ENCODE measurements at regions not wholly inside any gene's neighbourhood (a gene's known extent, or its start where the extent isn't known, plus 50 kb on each side); places are given as distances from the start of the nearest gene placed in this dataset.
"Not testable (repeated sequence)": the region's sequence is repeated elsewhere in the genome, so short reads cannot be mapped to it uniquely, and the experiment has no call there.

DNA sequence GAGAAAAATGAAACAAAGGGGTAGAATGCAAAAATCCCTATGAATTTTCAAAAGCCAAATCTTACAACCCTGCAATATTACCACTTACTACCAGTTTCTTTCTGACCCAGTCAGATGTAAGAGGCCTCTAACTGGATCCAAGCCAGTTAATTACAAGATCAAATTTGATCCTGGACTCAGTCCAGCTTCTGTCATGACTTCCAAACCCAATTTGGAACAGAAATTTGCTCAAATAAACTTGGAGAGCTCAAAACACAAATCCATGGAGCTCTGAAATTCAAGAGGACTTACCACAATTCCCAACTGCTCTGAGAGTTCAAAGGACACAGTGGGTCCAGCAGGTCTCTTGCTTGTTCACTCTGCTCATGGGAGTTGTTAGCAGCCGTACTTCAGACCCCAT lies 1271.7 kb upstream of the SLC39A10 start:
- Histone ChIP-seq H3K4me3 (no peak overlapping the region), H3K36me3 (no peaks in the 10 kb centered on the region), H3K4me1 (no peaks in the 10 kb centered on the region), H3K27me3 (no peaks in the 10 kb centered on the region), H3K9me3 (peaks cover 0 to 6% (median 0%) of the 10 kb centered on the region in 4 donors), H3K27ac (no peak overlapping the region)
- no peak for TF ChIP-seq EP300 (IDR thresholded peaks at IDR 0.05)
- TF ChIP-seq, protein P1, sequence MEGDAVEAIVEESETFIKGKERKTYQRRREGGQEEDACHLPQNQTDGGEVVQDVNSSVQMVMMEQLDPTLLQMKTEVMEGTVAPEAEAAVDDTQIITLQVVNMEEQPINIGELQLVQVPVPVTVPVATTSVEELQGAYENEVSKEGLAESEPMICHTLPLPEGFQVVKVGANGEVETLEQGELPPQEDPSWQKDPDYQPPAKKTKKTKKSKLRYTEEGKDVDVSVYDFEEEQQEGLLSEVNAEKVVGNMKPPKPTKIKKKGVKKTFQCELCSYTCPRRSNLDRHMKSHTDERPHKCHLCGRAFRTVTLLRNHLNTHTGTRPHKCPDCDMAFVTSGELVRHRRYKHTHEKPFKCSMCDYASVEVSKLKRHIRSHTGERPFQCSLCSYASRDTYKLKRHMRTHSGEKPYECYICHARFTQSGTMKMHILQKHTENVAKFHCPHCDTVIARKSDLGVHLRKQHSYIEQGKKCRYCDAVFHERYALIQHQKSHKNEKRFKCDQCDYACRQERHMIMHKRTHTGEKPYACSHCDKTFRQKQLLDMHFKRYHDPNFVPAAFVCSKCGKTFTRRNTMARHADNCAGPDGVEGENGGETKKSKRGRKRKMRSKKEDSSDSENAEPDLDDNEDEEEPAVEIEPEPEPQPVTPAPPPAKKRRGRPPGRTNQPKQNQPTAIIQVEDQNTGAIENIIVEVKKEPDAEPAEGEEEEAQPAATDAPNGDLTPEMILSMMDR (IDR thresholded peaks at IDR 0.05) = no peak
- TF ChIP-seq POLR2AphosphoS5 (IDR thresholded peaks at IDR 0.05) = no peak
- no peak for TF ChIP-seq POLR2A (IDR thresholded peaks at IDR 0.05)
- intact Hi-C loops (cut with DNase I; ENCODE audit: low total_unique reads) = no loop called here
- DNase-seq = no peak
- WGBS, 5 donors = 67 to 87% (median 77%) methylated on average over 1 of the region's 1 CpG

- 19 to 40% (median 21%) methylated on average over 1 of the region's 1 CpG for WGBS, 5 donors
- TF ChIP-seq POLR2A (IDR thresholded peaks at IDR 0.05) = no peak
- TF ChIP-seq, protein P1 (IDR thresholded peaks at IDR 0.05) = no peak
- TF ChIP-seq POLR2AphosphoS5 (IDR thresholded peaks at IDR 0.05) = no peak
- peaks cover 0 to 6% (median 0%) of the 10 kb centered on the region in 4 donors for H3K9me3 ChIP-seq
These were observed 1273.6 kb upstream of the SLC39A10 start for GRCh38 chr2:194383401-194383800.

GRCh38 chr2:194382221-194382620 lies 1274.8 kb upstream of the SLC39A10 start:
- H3K4me3 ChIP-seq = no peak overlapping the region
- H3K4me1 ChIP-seq = no peaks in the 10 kb centered on the region
- intact Hi-C loops (cut with DNase I; ENCODE audit: low total_unique reads) = no loop called here
- H3K36me3 ChIP-seq = no peaks in the 10 kb centered on the region
- H3K27me3 ChIP-seq = no peaks in the 10 kb centered on the region
- no peak for TF ChIP-seq EP300 (IDR thresholded peaks at IDR 0.05)
- TF ChIP-seq POLR2A (IDR thresholded peaks at IDR 0.05) = no peak
- no peak for TF ChIP-seq POLR2AphosphoS5 (IDR thresholded peaks at IDR 0.05)
- TF ChIP-seq, protein P1 (IDR thresholded peaks at IDR 0.05) = no peak
- H3K9me3 ChIP-seq = peaks cover 0 to 6% (median 0%) of the 10 kb centered on the region in 4 donors
- H3K27ac ChIP-seq = no peak overlapping the region
- no peak for DNase-seq

More at GRCh38 chr2:194383401-194383800, 1273.6 kb upstream of the SLC39A10 start:
- no peaks in the 10 kb centered on the region for H3K36me3 ChIP-seq
- no peak overlapping the region for H3K4me3 ChIP-seq
- H3K4me1 ChIP-seq = no peaks in the 10 kb centered on the region
- intact Hi-C loops (cut with DNase I; ENCODE audit: low total_unique reads) = no loop called here
- H3K27ac ChIP-seq = no peak overlapping the region
- no peak for DNase-seq
- H3K27me3 ChIP-seq = no peaks in the 10 kb centered on the region

DNA sequence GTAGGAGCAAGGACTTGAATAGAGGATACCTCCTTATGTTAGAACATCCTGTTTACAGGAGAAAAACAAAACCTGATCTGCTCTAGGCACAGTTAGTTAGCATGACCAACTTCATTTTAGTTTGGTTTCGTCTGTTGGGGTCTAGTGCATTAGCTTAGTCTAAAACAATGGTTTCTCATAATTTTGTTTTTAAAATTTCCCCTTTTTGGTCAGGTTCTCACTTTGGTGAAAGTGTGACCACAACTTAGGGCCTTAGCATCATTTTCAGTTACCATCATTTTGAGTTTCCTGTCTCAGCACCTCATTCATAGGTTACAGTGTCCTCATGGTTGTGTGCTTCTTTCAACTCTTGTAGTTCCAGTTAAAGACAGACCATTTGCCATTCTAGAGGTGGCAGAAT lies 1277.0 kb upstream of the SLC39A10 start:
- H3K27ac ChIP-seq = no peak overlapping the region
- WGBS, 5 donors = 64 to 79% (median 77%) methylated on average over 1 of the region's 1 CpG
- H3K4me3 ChIP-seq = no peak overlapping the region
- intact Hi-C loops (cut with DNase I; ENCODE audit: low total_unique reads) = no loop called here
- DNase-seq = no peak
- H3K4me1 ChIP-seq = no peaks in the 10 kb centered on the region
- no peaks in the 10 kb centered on the region for H3K36me3 ChIP-seq
- peaks cover 0 to 6% (median 0%) of the 10 kb centered on the region in 4 donors for H3K9me3 ChIP-seq
- H3K27me3 ChIP-seq = no peaks in the 10 kb centered on the region
- TF ChIP-seq EP300 (IDR thresholded peaks at IDR 0.05) = no peak
- TF ChIP-seq, protein P1 (IDR thresholded peaks at IDR 0.05) = no peak
- TF ChIP-seq POLR2A (IDR thresholded peaks at IDR 0.05) = no peak
- no peak for TF ChIP-seq POLR2AphosphoS5 (IDR thresholded peaks at IDR 0.05)

GRCh38 chr2:194367390-194367789 lies 1289.6 kb upstream of the SLC39A10 start:
- H3K4me3 ChIP-seq; H3K4me1 ChIP-seq; intact Hi-C loops (cut with DNase I; ENCODE audit: low total_unique reads); H3K36me3 ChIP-seq; H3K27ac ChIP-seq; DNase-seq; H3K27me3 ChIP-seq: not testable (repeated sequence)
- H3K9me3 ChIP-seq = peaks cover 0 to 18% (median 13%) of the 10 kb centered on the region in 4 donors
- 56 to 78% (median 69%) methylated on average over 1 to 3 of the region's 3 CpGs for WGBS, 5 donors

Measured in stomach (tissue), 8 donors.